GM23248 (cell line): ENCODE measurements at regions not wholly inside any gene's neighbourhood (a gene's known extent, or its start where the extent isn't known, plus 50 kb on each side); places are given as distances from the start of the nearest gene placed in this dataset.

Source experiments
- EZH2 ChIP-seq: fragments of 200-600 bp; sonication (generic); IDR thresholded peaks from 2 replicates; pipeline ENCODE4 v1.6.1; 2018; ENCODE audit warnings: antibody characterized with exemption, mild to moderate bottlenecking; ENCODE audit not compliant: insufficient read depth, poor library complexity, severe bottlenecking
- EZH2phosphoT487 ChIP-seq: fragments of 200-600 bp; sonication (generic); IDR thresholded peaks from 2 replicates; pipeline ENCODE4 v1.6.1; 2018; ENCODE audit warnings: antibody characterized with exemption, moderate library complexity, mild to moderate bottlenecking, low read depth; ENCODE audit not compliant: insufficient read depth

GRCh38 chr9:95773053-95773418 is 102.5 kb upstream of the ERCC6L2 start:
- TF ChIP-seq EZH2: no peak
- no peak for TF ChIP-seq EZH2phosphoT487
